ENCODE measurements at regions not wholly inside any gene's neighbourhood (a gene's known extent, or its start where the extent isn't known, plus 50 kb on each side); places are given as distances from the start of the nearest gene placed in this dataset.

GRCh38 chr10:113385021-113385999 lies 167.5 kb upstream of the HABP2 start:
- no peak for TF ChIP-seq POLR2A (IDR thresholded peaks at IDR 0.05)
- TF ChIP-seq CTCF (IDR thresholded peaks at IDR 0.05): peak; percentile 72 to 93 (median 84)

Data from tibial nerve (tissue), 3 donors.